Neural cell (in vitro differentiated cells): ENCODE measurements at regions not wholly inside any gene's neighbourhood (a gene's known extent, or its start where the extent isn't known, plus 50 kb on each side); places are given as distances from the start of the nearest gene placed in this dataset.
A peak's percentile ranks its signal among the peaks of the same experiment; 100 is the strongest.

ENCODE experiments used
- H2AFZ ChIP-seq: fragments of 200-600, 300-800 bp; sonication (generic), shearing (Covaris generic); 2 replicates; pipeline ENCODE4 v1.6.0; 2014; ENCODE audit warnings: low read depth, mild to moderate bottlenecking, antibody characterized with exemption, low read length, moderate library complexity
- H3F3A ChIP-seq: fragments of 200-600 bp; shearing (Covaris generic); 2 replicates; pipeline ENCODE4 v1.6.1; 2016; ENCODE audit warnings: mild to moderate bottlenecking, moderate library complexity, mixed read lengths, antibody characterized with exemption, low read length; ENCODE audit not compliant: insufficient read depth, poor library complexity, severe bottlenecking
- H3K27ac ChIP-seq: fragments of 200-600, 300-800 bp; sonication (generic), shearing (Covaris generic); 2 replicates; pipeline ENCODE4 v1.5.1; 2014; ENCODE audit warnings: mild to moderate bottlenecking, low read length, moderate library complexity
- H3K27me3 ChIP-seq: fragments of 300-800, 200-600 bp; sonication (generic), shearing (Covaris generic); 2 replicates; pipeline ENCODE4 v1.6.0; 2014; ENCODE audit warnings: mild to moderate bottlenecking, low read depth, low read length, moderate library complexity; ENCODE audit not compliant: insufficient read depth
- H3K36me3 ChIP-seq: fragments of 300-800, 200-600 bp; sonication (generic), shearing (Covaris generic); 2 replicates; pipeline ENCODE4 v1.5.1; 2014; ENCODE audit warnings: mild to moderate bottlenecking, antibody characterized with exemption, low read length, moderate library complexity; ENCODE audit not compliant: insufficient read depth
- H3K4me2 ChIP-seq: fragments of 300-800, 200-600 bp; sonication (generic), shearing (Covaris generic); 2 replicates; pipeline ENCODE4 v1.6.0; 2014; ENCODE audit warnings: mild to moderate bottlenecking, low read length
- H3K4me3 ChIP-seq: fragments of 300-800, 200-600 bp; sonication (generic), shearing (Covaris generic); 2 replicates; pipeline ENCODE4 v1.5.1; 2014; ENCODE audit warnings: mild to moderate bottlenecking, low read length, moderate library complexity
- H3K79me2 ChIP-seq: fragments of 200-600 bp; shearing (Covaris generic); replicated peaks from 2 replicates; pipeline ENCODE4 v1.6.0; 2014; ENCODE audit warnings: mild to moderate bottlenecking, low read length, moderate library complexity; ENCODE audit not compliant: insufficient read depth
- H3K9ac ChIP-seq: fragments of 300-800, 200-600 bp; sonication (generic), shearing (Covaris generic); 2 replicates; pipeline ENCODE4 v1.6.1; 2016; ENCODE audit warnings: mild to moderate bottlenecking, low read length, mixed read lengths
- H3K9me2 ChIP-seq: fragments of 200-600 bp; shearing (Covaris generic); 2 replicates; pipeline ENCODE4 v1.6.1; 2016; ENCODE audit warnings: mild to moderate bottlenecking, low read length, mixed read lengths; ENCODE audit not compliant: insufficient read depth
- H3K9me3 ChIP-seq: fragments of 200-600, 300-800 bp; sonication (generic), shearing (Covaris generic); 2 replicates; pipeline ENCODE4 v1.6.1; 2016; ENCODE audit warnings: mild to moderate bottlenecking, mixed run types, low read length, moderate library complexity, mixed read lengths
- H4K20me1 ChIP-seq: fragments of 200-600 bp; shearing (Covaris generic); 2 replicates; pipeline ENCODE4 v1.6.1; 2016; ENCODE audit warnings: mild to moderate bottlenecking, mixed run types; ENCODE audit not compliant: insufficient read depth
- EP300 ChIP-seq: fragments of 450-650 bp; conservative IDR thresholded peaks from 2 replicates; pipeline ENCODE4 v1.6.1; 2014; ENCODE audit warnings: antibody characterized with exemption, mild to moderate bottlenecking, moderate library complexity; ENCODE audit not compliant: poor library complexity, severe bottlenecking
- EZH2 ChIP-seq: fragments of 200-600, 300-800 bp; shearing (Covaris generic), sonication (generic); IDR thresholded peaks from 2 replicates; pipeline ENCODE4 v1.6.1; 2014; ENCODE audit warnings: antibody characterized with exemption, low read length, borderline replicate concordance, mild to moderate bottlenecking; ENCODE audit not compliant: insufficient read depth, poor library complexity, severe bottlenecking
- MXI1 ChIP-seq: fragments of 450-650 bp; conservative IDR thresholded peaks from 2 replicates; pipeline ENCODE4 v1.6.1; 2014; ENCODE audit warnings: antibody characterized with exemption, mild to moderate bottlenecking; ENCODE audit not compliant: poor library complexity, severe bottlenecking
- POLR2AphosphoS5 ChIP-seq: IDR thresholded peaks from 2 replicates; pipeline ENCODE4 v1.6.1; 2012
- RAD21 ChIP-seq: fragments of 450-650 bp; conservative IDR thresholded peaks from 2 replicates; pipeline ENCODE4 v1.6.1; 2014; ENCODE audit warnings: antibody characterized with exemption, mild to moderate bottlenecking, moderate library complexity
- SMC3 ChIP-seq: fragments of 450-650 bp; conservative IDR thresholded peaks from 2 replicates; pipeline ENCODE4 v1.6.1; 2014; ENCODE audit warnings: antibody characterized with exemption, mild to moderate bottlenecking, moderate library complexity; ENCODE audit not compliant: poor library complexity
- TAF1 ChIP-seq: IDR thresholded peaks from 2 replicates; pipeline ENCODE4 v1.6.1; 2012; ENCODE audit warnings: low read depth
- TF ChIP-seq, protein P1 (sequence below): fragments of 450-650 bp; IDR thresholded peaks from 2 replicates; pipeline ENCODE4 v1.5.1; 2014; ENCODE audit warnings: antibody characterized with exemption, mild to moderate bottlenecking, moderate library complexity; ENCODE audit not compliant: poor library complexity, severe bottlenecking
- TF ChIP-seq, protein P2 (sequence below): IDR thresholded peaks from 2 replicates; pipeline ENCODE4 v1.6.1; 2012; ENCODE audit warnings: borderline replicate concordance

DNA sequence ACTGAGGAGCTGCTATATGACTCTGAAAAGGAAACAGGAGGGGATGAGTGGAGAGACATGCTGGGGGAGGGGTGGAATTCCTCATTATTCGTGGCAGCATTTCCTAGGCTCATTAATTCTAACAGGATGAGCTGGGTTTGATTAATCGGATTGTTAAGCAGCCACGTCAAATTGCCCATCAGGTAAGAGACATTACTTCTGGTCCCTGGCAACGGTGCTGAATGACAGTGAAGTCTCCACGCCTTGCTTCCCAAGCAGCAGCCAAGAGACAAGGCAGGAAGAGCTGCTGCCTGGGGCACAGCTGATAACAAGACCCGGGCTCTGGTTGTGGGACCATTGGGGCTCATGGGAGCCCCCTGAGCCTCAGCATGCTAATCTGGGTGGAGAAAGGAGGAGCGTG is 86.6 kb downstream of the MARCHF4 start:
- TF ChIP-seq EP300 (no peak), TAF1 (no peak), MXI1 (no peak), EZH2 (no peak), POLR2AphosphoS5 (no peak), SMC3 (no peak), RAD21 (no peak)
- TF ChIP-seq, protein P1, sequence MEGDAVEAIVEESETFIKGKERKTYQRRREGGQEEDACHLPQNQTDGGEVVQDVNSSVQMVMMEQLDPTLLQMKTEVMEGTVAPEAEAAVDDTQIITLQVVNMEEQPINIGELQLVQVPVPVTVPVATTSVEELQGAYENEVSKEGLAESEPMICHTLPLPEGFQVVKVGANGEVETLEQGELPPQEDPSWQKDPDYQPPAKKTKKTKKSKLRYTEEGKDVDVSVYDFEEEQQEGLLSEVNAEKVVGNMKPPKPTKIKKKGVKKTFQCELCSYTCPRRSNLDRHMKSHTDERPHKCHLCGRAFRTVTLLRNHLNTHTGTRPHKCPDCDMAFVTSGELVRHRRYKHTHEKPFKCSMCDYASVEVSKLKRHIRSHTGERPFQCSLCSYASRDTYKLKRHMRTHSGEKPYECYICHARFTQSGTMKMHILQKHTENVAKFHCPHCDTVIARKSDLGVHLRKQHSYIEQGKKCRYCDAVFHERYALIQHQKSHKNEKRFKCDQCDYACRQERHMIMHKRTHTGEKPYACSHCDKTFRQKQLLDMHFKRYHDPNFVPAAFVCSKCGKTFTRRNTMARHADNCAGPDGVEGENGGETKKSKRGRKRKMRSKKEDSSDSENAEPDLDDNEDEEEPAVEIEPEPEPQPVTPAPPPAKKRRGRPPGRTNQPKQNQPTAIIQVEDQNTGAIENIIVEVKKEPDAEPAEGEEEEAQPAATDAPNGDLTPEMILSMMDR: no peak
- TF ChIP-seq, protein P2, sequence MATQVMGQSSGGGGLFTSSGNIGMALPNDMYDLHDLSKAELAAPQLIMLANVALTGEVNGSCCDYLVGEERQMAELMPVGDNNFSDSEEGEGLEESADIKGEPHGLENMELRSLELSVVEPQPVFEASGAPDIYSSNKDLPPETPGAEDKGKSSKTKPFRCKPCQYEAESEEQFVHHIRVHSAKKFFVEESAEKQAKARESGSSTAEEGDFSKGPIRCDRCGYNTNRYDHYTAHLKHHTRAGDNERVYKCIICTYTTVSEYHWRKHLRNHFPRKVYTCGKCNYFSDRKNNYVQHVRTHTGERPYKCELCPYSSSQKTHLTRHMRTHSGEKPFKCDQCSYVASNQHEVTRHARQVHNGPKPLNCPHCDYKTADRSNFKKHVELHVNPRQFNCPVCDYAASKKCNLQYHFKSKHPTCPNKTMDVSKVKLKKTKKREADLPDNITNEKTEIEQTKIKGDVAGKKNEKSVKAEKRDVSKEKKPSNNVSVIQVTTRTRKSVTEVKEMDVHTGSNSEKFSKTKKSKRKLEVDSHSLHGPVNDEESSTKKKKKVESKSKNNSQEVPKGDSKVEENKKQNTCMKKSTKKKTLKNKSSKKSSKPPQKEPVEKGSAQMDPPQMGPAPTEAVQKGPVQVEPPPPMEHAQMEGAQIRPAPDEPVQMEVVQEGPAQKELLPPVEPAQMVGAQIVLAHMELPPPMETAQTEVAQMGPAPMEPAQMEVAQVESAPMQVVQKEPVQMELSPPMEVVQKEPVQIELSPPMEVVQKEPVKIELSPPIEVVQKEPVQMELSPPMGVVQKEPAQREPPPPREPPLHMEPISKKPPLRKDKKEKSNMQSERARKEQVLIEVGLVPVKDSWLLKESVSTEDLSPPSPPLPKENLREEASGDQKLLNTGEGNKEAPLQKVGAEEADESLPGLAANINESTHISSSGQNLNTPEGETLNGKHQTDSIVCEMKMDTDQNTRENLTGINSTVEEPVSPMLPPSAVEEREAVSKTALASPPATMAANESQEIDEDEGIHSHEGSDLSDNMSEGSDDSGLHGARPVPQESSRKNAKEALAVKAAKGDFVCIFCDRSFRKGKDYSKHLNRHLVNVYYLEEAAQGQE: no peak
- H3K4me2 ChIP-seq: no peak overlapping the region
- no peaks in the 10 kb centered on the region for H3K9me3 ChIP-seq
- H2AFZ ChIP-seq: no peak overlapping the region
- H3F3A ChIP-seq: no peaks in the 10 kb centered on the region
- H3K27ac ChIP-seq: peak overlapping the region; percentile 55
- H3K9ac ChIP-seq: no peak overlapping the region
- no peaks in the 10 kb centered on the region for H3K9me2 ChIP-seq
- no peaks in the 10 kb centered on the region for H3K36me3 ChIP-seq
- no peaks in the 10 kb centered on the region for H3K27me3 ChIP-seq
- no peaks in the 10 kb centered on the region for H4K20me1 ChIP-seq
- no peaks in the 10 kb centered on the region for H3K79me2 ChIP-seq
- H3K4me3 ChIP-seq: no peak overlapping the region

DNA sequence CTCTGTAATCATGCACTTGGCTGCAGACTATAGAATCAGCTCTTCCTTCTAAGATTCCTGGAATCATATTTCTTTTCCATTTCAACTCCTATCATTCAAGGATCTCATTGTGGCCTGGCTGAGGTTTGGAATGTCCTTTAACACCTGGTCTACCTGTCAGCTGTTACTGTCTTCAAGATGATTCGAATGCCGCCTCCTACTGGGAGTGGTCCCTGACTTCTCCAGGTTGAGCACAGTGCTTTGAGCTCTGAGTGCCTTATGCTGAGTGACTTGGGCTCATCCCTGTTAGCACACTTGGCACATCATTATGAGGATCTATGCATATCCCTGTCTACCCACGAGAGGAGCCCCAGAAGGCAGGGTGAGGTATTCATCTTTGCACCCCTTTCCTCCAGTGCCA is 87.6 kb downstream of the MARCHF4 start:
- Histone ChIP-seq H3K36me3 (no peaks in the 10 kb centered on the region), H3K9me3 (no peaks in the 10 kb centered on the region), H3K79me2 (no peaks in the 10 kb centered on the region), H2AFZ (no peak overlapping the region), H3F3A (no peaks in the 10 kb centered on the region), H4K20me1 (no peaks in the 10 kb centered on the region), H3K9ac (no peak overlapping the region), H3K9me2 (no peaks in the 10 kb centered on the region), H3K27me3 (no peaks in the 10 kb centered on the region), H3K4me3 (no peak overlapping the region), H3K27ac (peak overlapping the region; percentile 48), H3K4me2 (no peak overlapping the region)
- TF ChIP-seq EP300 (no peak), MXI1 (no peak), SMC3 (no peak)
